H9 (cell line): ENCODE measurements at regions not wholly inside any gene's neighbourhood (a gene's known extent, or its start where the extent isn't known, plus 50 kb on each side); places are given as distances from the start of the nearest gene placed in this dataset.
A peak's percentile ranks its signal among the peaks of the same experiment; 100 is the strongest.

Experiments used
- DNase-seq: peaks from one replicate; pipeline ENCODE4 v3.0.0-alpha.2; 2017
- H2AFZ ChIP-seq: one replicate; pipeline ENCODE4 v1.6.1; 2013; ENCODE audit warnings: mild to moderate bottlenecking, low read length, control low read depth, moderate library complexity
- H2AK5ac ChIP-seq: 2 replicates; pipeline ENCODE4 v1.6.1; 2013; ENCODE audit warnings: low read length, control low read depth, mixed read lengths; ENCODE audit not compliant: insufficient read length
- H2BK120ac ChIP-seq: one replicate; pipeline ENCODE4 v1.6.1; 2013; ENCODE audit warnings: low read depth, mild to moderate bottlenecking, low read length, control low read depth, inconsistent platforms; ENCODE audit not compliant: poor library complexity, severe bottlenecking
- H2BK12ac ChIP-seq: 2 replicates; pipeline ENCODE4 v1.6.1; 2013; ENCODE audit warnings: low read length, control low read depth, mixed read lengths, low read depth; ENCODE audit not compliant: insufficient read length
- H2BK15ac ChIP-seq: 2 replicates; pipeline ENCODE4 v1.6.1; 2013; ENCODE audit warnings: low read depth, low read length, control low read depth
- H2BK20ac ChIP-seq: one replicate; pipeline ENCODE4 v1.6.1; 2013; ENCODE audit warnings: low read depth, mild to moderate bottlenecking, low read length, control low read depth, inconsistent platforms; ENCODE audit not compliant: poor library complexity, severe bottlenecking
- H2BK5ac ChIP-seq: 2 replicates; pipeline ENCODE4 v1.6.1; 2013; ENCODE audit warnings: low read length, control low read depth, mixed read lengths; ENCODE audit not compliant: insufficient read length
- H3K14ac ChIP-seq: 2 replicates; pipeline ENCODE4 v1.6.1; 2013; ENCODE audit warnings: low read length, control low read depth; ENCODE audit not compliant: insufficient read depth
- H3K18ac ChIP-seq: 2 replicates; pipeline ENCODE4 v1.6.1; 2013; ENCODE audit warnings: low read depth, mild to moderate bottlenecking, mixed read lengths, low read length, control low read depth; ENCODE audit not compliant: insufficient read length
- H3K23ac ChIP-seq: 2 replicates; pipeline ENCODE4 v1.6.1; 2013; ENCODE audit warnings: low read length, control low read depth, mixed read lengths, low read depth; ENCODE audit not compliant: insufficient read length
- H3K23me2 ChIP-seq: 2 replicates; pipeline ENCODE4 v1.6.1; 2013; ENCODE audit warnings: low read depth, mild to moderate bottlenecking, mixed read lengths, low read length, control low read depth; ENCODE audit not compliant: insufficient read length, poor library complexity, severe bottlenecking
- H3K27ac ChIP-seq: 2 replicates; pipeline ENCODE4 v1.5.1; 2013; ENCODE audit warnings: low read length, control low read depth, mixed read lengths, low read depth; ENCODE audit not compliant: insufficient read length
- H3K27me3 ChIP-seq: 2 replicates; pipeline ENCODE4 v1.6.1; 2013; ENCODE audit warnings: low read length, control low read depth, inconsistent platforms; ENCODE audit not compliant: insufficient read depth
- H3K4ac ChIP-seq: 2 replicates; pipeline ENCODE4 v1.6.1; 2013; ENCODE audit warnings: low read depth, mild to moderate bottlenecking, control low read depth, inconsistent platforms, low read length, moderate library complexity
- H3K4me1 ChIP-seq: 2 replicates; pipeline ENCODE4 v1.6.1; 2013; ENCODE audit warnings: low read length, control low read depth, inconsistent platforms; ENCODE audit not compliant: insufficient read depth
- H3K4me2 ChIP-seq: 2 replicates; pipeline ENCODE4 v1.6.1; 2013; ENCODE audit warnings: low read length, control low read depth, mixed read lengths; ENCODE audit not compliant: insufficient read length, insufficient read depth
- H3K56ac ChIP-seq: 2 replicates; pipeline ENCODE4 v1.6.1; 2013; ENCODE audit warnings: low read depth, mild to moderate bottlenecking, mixed read lengths, low read length, control low read depth; ENCODE audit not compliant: insufficient read length
- H3K79me1 ChIP-seq: 2 replicates; pipeline ENCODE4 v1.6.1; 2013; ENCODE audit warnings: low read depth, mild to moderate bottlenecking, moderate library complexity, low read length, control low read depth, inconsistent platforms; ENCODE audit not compliant: insufficient read depth, poor library complexity, severe bottlenecking
- H3K79me2 ChIP-seq: 2 replicates; pipeline ENCODE4 v1.6.1; 2013; ENCODE audit warnings: low read length, control low read depth, inconsistent platforms; ENCODE audit not compliant: insufficient read depth
- H3K9ac ChIP-seq: 2 replicates; pipeline ENCODE4 v1.6.1; 2013; ENCODE audit warnings: low read length, control low read depth, mixed read lengths; ENCODE audit not compliant: insufficient read length; ENCODE audit errors: extremely low read depth
- H3K9me3 ChIP-seq: one replicate; pipeline ENCODE4 v1.6.1; 2013; ENCODE audit warnings: low read depth, low read length, inconsistent platforms; ENCODE audit not compliant: control insufficient read depth
- H3T11ph ChIP-seq: one replicate; pipeline ENCODE4 v1.6.1; 2013; ENCODE audit warnings: mild to moderate bottlenecking, low read length, control low read depth, inconsistent platforms
- H4K20me1 ChIP-seq: one replicate; pipeline ENCODE4 v1.6.1; 2013; ENCODE audit not compliant: control insufficient read depth, insufficient read length, insufficient read depth
- H4K5ac ChIP-seq: 2 replicates; pipeline ENCODE4 v1.6.1; 2013; ENCODE audit warnings: low read depth, mild to moderate bottlenecking, mixed read lengths, low read length, control low read depth; ENCODE audit not compliant: insufficient read length
- H4K8ac ChIP-seq: replicated peaks from 2 replicates; pipeline ENCODE4 v1.6.1; 2013; ENCODE audit warnings: low read length, control low read depth, mixed read lengths, low read depth; ENCODE audit not compliant: insufficient read length
- H4K91ac ChIP-seq: 2 replicates; pipeline ENCODE4 v1.6.1; 2013; ENCODE audit warnings: low read depth, mild to moderate bottlenecking, moderate library complexity, mixed read lengths, low read length, control low read depth; ENCODE audit not compliant: insufficient read length
- H3K27ac Mint-ChIP-seq, 3 experiments: 2 replicates in 2 of 3; 3 replicates in 1 of 3; pipeline ENCODE4 v1.8.0; 2020 to 2021; ENCODE audit warnings: mixed read lengths in 3 of 3, mild to moderate bottlenecking in 1 of 3, moderate library complexity in 1 of 3
- H3K27me3 Mint-ChIP-seq: 2 replicates; pipeline ENCODE4 v1.8.0; 2021; ENCODE audit warnings: low read depth, mild to moderate bottlenecking, moderate library complexity, mixed read lengths
- H3K36me3 Mint-ChIP-seq, 3 experiments: 2 replicates in 2 of 3; 3 replicates in 1 of 3; pipeline ENCODE4 v1.8.0; 2020 to 2021; ENCODE audit warnings: low read depth in 3 of 3, mixed read lengths in 3 of 3; ENCODE audit not compliant: insufficient read depth in 1 of 3
- H3K4me1 Mint-ChIP-seq, 2 experiments: 2 replicates each; pipeline ENCODE4 v1.8.0; 2020; ENCODE audit warnings: mixed read lengths in 2 of 2
- H3K4me3 Mint-ChIP-seq, 2 experiments: 2 replicates in 1 of 2; 3 replicates in 1 of 2; pipeline ENCODE4 v1.8.0; 2020 to 2021; ENCODE audit warnings: mild to moderate bottlenecking in 2 of 2, mixed read lengths in 2 of 2, moderate library complexity in 1 of 2
- H3K9me3 Mint-ChIP-seq, 2 experiments: 2 replicates in 1 of 2; 3 replicates in 1 of 2; pipeline ENCODE4 v1.8.0; 2020; ENCODE audit warnings: mild to moderate bottlenecking in 2 of 2, mixed read lengths in 2 of 2, moderate library complexity in 1 of 2
- WGBS: extraction: QIAGEN DNeasy Blood & Tissue Kit; methylation state at CpG from one replicate; pipeline ENCODE4 v1.1.7; 2013; ENCODE audit warnings: missing lambda C conversion rate, low lambda C conversion rate, mixed read lengths; ENCODE audit not compliant: insufficient read length; ENCODE audit errors: extremely low coverage; 5-methylcytosine and 5-hydroxymethylcytosine counted together
- TF ChIP-seq, protein P1 (sequence below): fragments of 200-600 bp; sonication (generic); conservative IDR thresholded peaks from 3 replicates; pipeline ENCODE4 v1.8.0; 2021; ENCODE audit warnings: antibody characterized with exemption, mild to moderate bottlenecking

DNA sequence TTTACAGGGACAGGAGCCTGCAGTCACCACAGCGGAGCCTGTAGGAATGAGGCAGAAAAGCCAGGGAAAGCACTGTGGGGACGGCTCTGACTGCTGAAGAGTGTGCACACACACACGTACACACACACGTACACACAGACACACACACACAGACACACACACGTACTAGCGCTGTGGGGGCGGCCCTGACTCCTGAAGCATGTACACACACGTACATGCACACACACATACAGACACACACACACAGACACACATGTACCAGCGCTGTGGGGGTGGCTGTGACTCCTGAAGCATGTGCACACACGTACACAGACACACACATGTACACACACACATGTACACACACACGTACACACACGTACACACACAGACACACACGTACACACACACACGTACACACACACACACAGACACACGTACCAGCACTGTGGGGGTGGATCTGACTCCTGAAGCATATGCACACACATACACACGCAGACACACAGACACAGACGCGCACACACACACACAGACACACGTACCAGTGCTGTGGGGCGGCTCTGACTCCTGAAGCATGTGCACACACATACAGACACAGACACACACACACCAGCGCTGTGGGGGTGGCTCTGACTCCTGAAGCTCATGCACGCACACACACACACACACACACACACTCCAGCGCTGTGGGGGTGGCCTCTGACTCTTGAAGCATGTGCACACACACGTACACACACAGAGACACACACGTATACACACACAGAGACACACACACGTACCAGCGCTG is 127.3 kb downstream of the DLL1 start:
- Histone ChIP-seq H3T11ph (no peak overlapping the region), H3K79me2 (no peaks in the 10 kb centered on the region), H3K27me3 (no peaks in the 10 kb centered on the region), H3K23me2 (no peaks in the 10 kb centered on the region), H2BK12ac (no peak overlapping the region), H3K4me1 (no peaks in the 10 kb centered on the region), H3K9ac (no peak overlapping the region), H4K20me1 (no peaks in the 10 kb centered on the region), H3K14ac (no peak overlapping the region), H3K27ac (no peak overlapping the region), H4K8ac (no peak overlapping the region), H2AK5ac (no peak overlapping the region), H3K79me1 (no peaks in the 10 kb centered on the region), H3K56ac (no peak overlapping the region), H3K9me3 (peaks cover 7% of the 10 kb centered on the region), H3K4me2 (no peak overlapping the region), H3K4ac (no peak overlapping the region), H2BK120ac (no peak overlapping the region), H3K18ac (no peak overlapping the region), H4K91ac (no peak overlapping the region), H2BK15ac (no peak overlapping the region), H2AFZ (no peak overlapping the region), H2BK5ac (no peak overlapping the region), H4K5ac (no peak overlapping the region), H3K23ac (no peak overlapping the region), H2BK20ac (no peak overlapping the region)
- H3K27ac Mint-ChIP-seq: peak overlapping the region in 1 of 3 experiments; percentile 28; a peak in 1 of 7 replicates
- H3K27me3 Mint-ChIP-seq: no peaks in the 10 kb centered on the region; the same call in none of the 2 replicates
- peaks cover 12 to 22% of the 10 kb centered on the region in 2 experiments for H3K9me3 Mint-ChIP-seq
- TF ChIP-seq, protein P1, sequence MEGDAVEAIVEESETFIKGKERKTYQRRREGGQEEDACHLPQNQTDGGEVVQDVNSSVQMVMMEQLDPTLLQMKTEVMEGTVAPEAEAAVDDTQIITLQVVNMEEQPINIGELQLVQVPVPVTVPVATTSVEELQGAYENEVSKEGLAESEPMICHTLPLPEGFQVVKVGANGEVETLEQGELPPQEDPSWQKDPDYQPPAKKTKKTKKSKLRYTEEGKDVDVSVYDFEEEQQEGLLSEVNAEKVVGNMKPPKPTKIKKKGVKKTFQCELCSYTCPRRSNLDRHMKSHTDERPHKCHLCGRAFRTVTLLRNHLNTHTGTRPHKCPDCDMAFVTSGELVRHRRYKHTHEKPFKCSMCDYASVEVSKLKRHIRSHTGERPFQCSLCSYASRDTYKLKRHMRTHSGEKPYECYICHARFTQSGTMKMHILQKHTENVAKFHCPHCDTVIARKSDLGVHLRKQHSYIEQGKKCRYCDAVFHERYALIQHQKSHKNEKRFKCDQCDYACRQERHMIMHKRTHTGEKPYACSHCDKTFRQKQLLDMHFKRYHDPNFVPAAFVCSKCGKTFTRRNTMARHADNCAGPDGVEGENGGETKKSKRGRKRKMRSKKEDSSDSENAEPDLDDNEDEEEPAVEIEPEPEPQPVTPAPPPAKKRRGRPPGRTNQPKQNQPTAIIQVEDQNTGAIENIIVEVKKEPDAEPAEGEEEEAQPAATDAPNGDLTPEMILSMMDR: no peak
- H3K36me3 Mint-ChIP-seq: peaks cover 0 to 6% (median 6%) of the 10 kb centered on the region in 3 experiments; a peak in 5 of 7 replicates
- no peak overlapping the region for H3K4me3 Mint-ChIP-seq
- no peak for DNase-seq
- WGBS: no CpG with 5 or more reads among the region's 27 CpGs
- peaks cover 0 to 3% of the 10 kb centered on the region in 2 experiments; a peak in 1 of 4 replicates for H3K4me1 Mint-ChIP-seq
